Activated CD4-positive, alpha-beta T cell treated with anti-CD3 and anti-CD28 coated beads, Interleukin-2, amount 50 U/mL, for 24 hours (primary cell): ENCODE measurements at regions not wholly inside any gene's neighbourhood (a gene's known extent, or its start where the extent isn't known, plus 50 kb on each side); places are given as distances from the start of the nearest gene placed in this dataset.
"Not testable (repeated sequence)": the region's sequence is repeated elsewhere in the genome, so short reads cannot be mapped to it uniquely, and the experiment has no call there.

Experiments used
- DNase-seq, 2 donors: peaks; one replicate each; pipeline ENCODE4 v3.0.0-alpha.2; 2020; ENCODE audit warnings: low read depth in 1 of 2, low spot score in 1 of 2

DNA sequence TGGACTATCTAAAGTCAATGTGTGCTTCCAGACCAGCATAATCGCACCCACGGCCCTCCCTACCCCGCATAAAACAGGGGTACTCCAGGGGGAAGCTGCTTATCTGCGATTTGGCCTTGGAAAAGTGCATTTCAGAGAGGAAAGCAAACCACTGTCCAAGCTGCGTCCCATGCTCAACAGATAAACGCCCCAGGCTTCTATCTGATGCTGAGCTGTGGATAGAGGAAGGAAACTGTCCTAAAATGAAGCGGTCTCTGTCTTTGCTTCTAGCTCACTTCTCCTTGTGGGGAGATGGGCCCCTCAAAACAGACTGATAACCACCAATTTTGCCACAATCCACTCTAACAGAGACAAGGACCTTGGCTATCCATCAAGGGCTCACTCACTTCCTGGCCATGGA is 160.5 kb upstream of the TNRC6C start:
- DNase-seq = no peak

- DNase-seq = no peak
Measured at GRCh38 chr17:77798481-77798880, 160.0 kb upstream of the TNRC6C start.

GRCh38 chr17:77800816-77801215 is 157.7 kb upstream of the TNRC6C start:
- no peak for DNase-seq

DNA sequence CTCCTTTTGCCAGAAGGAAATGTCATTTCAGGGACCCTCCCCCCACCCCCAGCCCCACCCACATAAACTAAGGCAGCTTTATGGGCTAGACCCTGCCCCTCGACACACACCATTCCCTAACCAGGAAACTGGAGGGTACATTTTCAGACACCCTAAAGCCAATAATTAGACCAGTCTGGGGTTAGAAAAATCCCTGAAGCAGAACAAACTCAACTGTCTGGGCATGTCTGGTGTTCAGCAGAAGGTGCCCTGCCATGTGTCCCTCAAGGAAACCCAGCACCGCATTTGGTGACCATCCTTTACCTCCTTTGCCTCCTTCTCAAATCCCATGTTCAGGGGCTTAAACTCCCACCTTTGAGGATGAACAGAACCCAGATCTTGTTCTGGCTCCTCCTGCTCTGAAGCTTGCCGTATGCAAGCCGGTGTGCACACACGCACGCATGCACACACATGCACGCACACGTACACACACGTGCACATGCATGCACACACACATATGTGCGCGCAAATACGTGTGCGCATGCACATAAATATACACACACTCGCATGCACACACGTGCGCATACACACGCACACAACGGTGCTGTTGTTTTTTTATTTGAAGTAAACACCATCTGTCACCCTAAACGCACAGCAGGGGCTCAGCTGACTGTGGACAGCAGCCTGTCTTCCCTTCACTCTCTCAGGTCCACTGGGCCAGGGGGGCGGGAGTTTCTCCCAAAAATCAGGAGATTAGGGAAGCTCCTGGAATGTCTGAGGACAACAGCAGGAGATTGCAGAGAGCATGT is 156.8 kb upstream of the TNRC6C start:
- DNase-seq = no peak

- no peak for DNase-seq
Measured at GRCh38 chr17:77802333-77802615, 156.2 kb upstream of the TNRC6C start.

DNA sequence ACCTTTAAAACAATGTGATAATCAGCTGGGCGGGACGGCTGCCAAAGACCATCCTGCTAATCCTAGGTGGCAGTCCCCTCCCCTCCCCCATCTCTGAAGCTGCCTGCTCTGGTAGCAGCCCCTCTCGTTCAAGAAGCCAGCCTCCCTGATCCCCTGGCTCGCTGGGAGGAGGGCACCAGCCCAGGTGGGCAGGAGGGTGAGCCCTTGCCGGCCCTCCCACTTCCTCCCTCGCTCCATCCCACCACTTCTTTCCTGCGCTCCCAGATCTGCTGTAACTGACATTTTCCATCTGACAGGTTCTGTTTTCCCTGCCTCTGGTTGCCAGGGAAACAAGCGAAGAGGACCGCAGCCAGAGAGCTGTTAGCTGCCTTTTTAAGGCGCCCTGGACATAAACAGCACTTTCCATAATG is 155.7 kb upstream of the TNRC6C start:
- DNase-seq = no peak

DNA sequence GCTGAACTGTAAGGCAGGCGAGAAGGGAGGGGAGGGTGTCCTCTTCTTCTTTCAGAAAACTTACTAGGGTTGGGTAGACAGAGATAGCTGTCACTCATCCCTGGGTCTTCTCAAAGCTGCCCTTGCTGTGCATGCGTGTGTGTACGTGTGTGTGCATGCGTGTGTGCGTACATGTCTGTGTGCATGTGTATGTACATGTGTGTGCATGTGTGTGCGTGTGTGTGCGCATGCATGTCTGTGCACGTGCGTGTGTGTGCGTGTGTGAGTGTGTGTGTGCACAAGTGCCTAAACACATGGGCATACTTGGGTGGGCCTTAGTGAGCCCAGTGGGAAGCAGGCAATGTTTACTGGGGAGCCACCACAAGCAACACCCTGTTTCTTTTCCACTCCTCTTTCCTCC is 154.8 kb upstream of the TNRC6C start:
- DNase-seq = no peak

GRCh38 chr17:77804796-77805426 is 153.6 kb upstream of the TNRC6C start:
- no peak for DNase-seq

DNA sequence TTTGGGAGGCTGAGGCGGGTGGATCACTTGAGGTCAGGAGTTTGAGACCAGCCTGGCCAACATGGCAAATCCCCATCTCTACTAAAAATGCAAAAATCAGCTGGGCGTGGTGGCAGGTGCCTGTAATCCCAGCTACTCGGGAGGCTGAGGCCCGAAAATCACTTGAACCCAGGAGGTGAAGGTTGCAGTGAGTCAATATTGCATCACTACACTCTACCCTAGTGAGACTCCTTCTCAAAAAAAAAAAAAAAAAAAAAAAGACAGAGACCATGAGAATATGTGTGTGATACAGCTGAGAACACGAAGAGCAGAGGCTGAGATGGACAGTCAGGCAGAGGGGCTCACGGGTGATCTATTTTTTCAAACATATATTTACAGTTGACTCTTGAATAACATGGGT is 152.5 kb upstream of the TNRC6C start:
- DNase-seq = not testable (repeated sequence)

GRCh38 chr17:77807051-77807745 is 151.3 kb upstream of the TNRC6C start:
- no peak for DNase-seq

- DNase-seq = no peak
Measured at GRCh38 chr17:77807746-77808441, 150.6 kb upstream of the TNRC6C start.

- DNase-seq = no peak
Measured at GRCh38 chr17:77808686-77809425, 149.6 kb upstream of the TNRC6C start.

DNA sequence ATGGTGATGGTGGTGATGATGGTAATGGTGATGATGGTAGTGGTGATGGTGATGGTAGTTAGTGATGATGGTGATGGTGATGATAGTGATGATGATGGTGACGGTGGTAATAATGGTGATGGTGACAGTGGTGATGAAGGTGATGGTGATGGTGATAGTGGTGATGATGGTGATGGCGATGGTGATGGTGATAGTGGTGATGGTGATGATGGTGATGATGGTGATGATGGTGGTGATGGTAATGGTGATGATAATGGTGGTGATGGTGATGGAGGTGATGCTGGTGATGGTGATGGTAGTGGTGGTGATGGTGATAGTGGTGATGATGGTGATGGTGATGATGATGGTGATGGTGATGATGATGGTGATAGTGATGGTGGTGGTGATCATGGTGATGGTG is 148.7 kb upstream of the TNRC6C start:
- DNase-seq = no peak

- DNase-seq = no peak
Measured at GRCh38 chr17:77810536-77810935, 148.0 kb upstream of the TNRC6C start.

GRCh38 chr17:77811521-77811920 is 147.0 kb upstream of the TNRC6C start:
- DNase-seq = no peak

- no peak for DNase-seq
Measured at GRCh38 chr17:77814091-77814772, 144.3 kb upstream of the TNRC6C start.

GRCh38 chr17:77815127-77815905 is 143.2 kb upstream of the TNRC6C start:
- no peak for DNase-seq

GRCh38 chr17:77817953-77818352 is 140.6 kb upstream of the TNRC6C start:
- DNase-seq = no peak

DNA sequence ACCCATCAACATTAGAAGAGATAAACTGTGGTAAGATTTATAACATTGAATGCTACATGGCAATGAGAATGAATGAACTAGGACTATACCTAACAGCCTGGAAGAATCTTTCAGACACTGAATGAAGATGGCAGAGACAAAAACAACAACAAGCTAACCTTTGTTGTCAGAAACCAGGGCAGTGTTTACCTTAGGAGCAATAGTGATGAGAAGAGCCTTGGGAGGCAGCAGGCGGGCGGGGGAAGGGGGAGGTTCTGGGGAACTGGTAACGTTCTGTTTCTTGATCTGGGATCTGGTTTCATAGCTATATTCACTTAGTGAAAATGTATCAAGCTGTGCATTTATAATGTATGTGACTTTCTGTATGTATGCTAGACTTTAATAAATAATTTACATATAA is 139.0 kb upstream of the TNRC6C start:
- DNase-seq = no peak

DNA sequence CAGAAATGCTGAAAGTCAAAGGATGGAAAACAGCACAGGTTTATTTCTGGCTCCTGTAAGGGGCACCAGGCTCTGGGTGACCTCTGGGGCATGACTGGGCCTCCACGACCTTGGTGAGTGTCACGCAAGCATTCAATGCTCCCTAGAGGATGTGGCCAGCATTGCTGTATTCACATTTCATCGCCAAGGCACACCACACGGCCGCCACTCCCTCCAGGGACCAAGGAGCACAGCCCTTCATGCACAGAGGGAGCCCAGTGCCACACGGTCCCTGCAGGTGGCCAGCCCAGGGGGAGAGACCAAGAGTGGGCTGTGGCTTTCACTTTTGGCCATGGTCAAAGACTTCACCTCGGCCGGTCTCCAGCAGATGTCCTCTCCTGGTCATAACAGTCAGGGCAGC is 137.4 kb upstream of the TNRC6C start:
- DNase-seq = no peak
